C4-2B (cell line): ENCODE measurements at regions not wholly inside any gene's neighbourhood (a gene's known extent, or its start where the extent isn't known, plus 50 kb on each side); places are given as distances from the start of the nearest gene placed in this dataset.

ENCODE experiments used
- ZFX ChIP-seq: fragments of 450-650 bp; IDR thresholded peaks from 2 replicates; pipeline ENCODE4 v1.6.1; 2017
- TF ChIP-seq, protein P1 (sequence below): fragments of 450-650 bp; conservative IDR thresholded peaks from 2 replicates; pipeline ENCODE4 v1.5.1; 2017; ENCODE audit warnings: mild to moderate bottlenecking

DNA sequence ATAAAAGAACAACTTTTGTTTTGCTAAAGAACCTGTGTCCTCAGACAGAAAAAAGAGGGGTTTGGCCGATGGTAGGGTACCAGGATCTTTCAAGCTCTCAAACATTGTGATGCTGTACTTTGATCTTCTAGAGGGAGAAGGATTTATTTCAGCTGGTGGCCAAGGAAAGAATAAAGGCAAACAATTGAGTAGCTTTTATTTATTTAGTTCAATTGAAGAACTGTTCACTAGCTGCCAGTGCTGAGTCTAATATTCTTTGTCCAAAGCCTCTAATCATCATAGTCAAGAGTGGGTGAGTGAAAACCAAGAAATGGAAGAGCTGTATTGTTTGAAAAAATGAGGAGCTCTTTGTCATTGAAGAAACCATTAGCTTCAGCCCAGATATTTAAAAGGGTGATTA, 138.4 kb downstream of the FAT3 start:
- TF ChIP-seq, protein P1, sequence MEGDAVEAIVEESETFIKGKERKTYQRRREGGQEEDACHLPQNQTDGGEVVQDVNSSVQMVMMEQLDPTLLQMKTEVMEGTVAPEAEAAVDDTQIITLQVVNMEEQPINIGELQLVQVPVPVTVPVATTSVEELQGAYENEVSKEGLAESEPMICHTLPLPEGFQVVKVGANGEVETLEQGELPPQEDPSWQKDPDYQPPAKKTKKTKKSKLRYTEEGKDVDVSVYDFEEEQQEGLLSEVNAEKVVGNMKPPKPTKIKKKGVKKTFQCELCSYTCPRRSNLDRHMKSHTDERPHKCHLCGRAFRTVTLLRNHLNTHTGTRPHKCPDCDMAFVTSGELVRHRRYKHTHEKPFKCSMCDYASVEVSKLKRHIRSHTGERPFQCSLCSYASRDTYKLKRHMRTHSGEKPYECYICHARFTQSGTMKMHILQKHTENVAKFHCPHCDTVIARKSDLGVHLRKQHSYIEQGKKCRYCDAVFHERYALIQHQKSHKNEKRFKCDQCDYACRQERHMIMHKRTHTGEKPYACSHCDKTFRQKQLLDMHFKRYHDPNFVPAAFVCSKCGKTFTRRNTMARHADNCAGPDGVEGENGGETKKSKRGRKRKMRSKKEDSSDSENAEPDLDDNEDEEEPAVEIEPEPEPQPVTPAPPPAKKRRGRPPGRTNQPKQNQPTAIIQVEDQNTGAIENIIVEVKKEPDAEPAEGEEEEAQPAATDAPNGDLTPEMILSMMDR: no peak
- TF ChIP-seq ZFX: no peak
